HG03457 (cell line): ENCODE measurements at regions not wholly inside any gene's neighbourhood (a gene's known extent, or its start where the extent isn't known, plus 50 kb on each side); places are given as distances from the start of the nearest gene placed in this dataset.

ENCODE experiments used
- ATAC-seq: cut with Tn5 transposase; IDR thresholded peaks from one replicate; pipeline ENCODE4 v1.9.1; 2021; ENCODE audit warnings: moderate number of reproducible peaks; ENCODE audit not compliant: unreplicated experiment

DNA sequence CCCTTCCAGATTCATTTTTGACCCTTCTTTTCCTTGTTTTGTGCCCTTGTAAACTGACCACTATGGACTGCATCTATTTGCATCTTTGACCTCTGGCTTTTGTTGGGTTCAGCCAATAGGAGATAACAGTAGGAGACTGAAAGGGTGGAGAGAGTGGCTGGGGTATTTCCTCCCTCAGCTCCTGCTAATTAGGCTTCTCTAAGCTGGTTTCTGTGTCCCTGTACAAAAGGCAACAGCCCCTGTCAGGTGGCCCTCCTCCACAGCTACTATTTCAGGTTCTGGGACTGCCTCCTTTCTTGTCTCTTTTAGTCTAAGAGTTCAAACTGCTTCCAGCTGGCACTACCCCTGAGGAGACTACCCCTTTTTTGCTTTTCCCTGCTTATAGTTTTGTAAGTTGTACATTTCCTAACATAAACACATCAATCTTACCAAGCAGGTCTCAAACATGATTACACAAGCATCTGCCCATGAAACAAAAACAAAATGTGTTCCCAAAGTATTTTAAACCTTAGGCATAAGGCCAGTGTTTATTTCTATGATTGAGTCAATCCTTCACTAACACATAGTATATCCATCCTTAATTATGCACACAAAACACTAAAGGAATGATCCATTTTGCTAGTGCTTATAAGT is 262.0 kb upstream of the TRPM3 start:
- ATAC-seq = no peak

DNA sequence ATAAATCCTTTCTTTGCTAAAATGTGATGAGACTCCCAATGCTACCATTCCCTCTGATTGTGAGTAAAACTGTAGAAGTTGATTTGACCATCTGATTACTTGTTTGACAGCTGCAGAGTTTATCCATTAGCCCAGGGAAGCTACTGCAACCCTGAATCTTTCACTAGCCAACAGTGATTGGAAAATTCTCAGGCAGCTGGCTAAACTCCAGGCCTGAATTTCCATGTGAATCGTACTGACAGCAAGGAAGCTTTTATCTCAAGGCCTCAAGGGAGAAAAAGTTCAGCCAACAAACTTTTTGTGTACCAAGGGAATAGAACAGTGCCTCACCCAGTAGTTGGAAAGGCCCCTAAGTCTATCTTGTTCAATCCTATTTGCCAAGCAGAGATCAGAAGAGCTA is 246.7 kb upstream of the TRPM3 start:
- no peak for ATAC-seq

DNA sequence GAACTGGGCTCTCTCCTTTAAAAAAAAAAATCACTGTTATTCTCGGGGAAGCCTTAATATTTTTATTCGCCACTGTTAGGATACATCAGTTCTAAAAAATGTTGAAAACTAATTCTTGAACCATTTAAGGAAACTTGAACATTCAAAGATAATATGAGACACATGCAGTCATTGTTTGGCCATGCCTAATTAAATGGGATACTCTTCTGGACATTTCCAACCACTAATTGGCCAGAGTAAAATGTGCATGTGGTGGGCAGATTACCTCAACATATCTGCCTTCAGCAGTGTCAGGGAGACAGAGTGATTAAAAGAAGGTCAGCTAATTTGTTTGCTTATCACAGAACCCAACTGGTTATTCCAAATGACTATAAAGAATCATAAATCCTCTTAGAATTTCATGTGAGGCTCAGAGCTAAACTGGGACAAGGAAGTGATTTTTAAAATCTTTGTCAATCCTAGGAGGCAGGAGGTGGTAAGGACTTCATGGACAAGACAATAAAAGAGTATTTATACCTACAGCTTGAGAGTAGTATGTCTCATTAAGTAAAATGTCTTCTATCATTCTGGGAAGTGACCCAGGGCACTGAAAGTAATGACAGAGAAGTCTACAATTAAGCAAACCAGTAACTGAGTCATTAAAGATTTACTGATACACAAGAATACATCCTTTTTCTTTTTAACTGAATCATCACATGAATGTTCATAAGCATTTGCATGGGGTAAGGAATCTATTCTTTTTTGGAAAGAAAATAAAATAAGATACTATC is 242.9 kb upstream of the TRPM3 start:
- no peak for ATAC-seq

DNA sequence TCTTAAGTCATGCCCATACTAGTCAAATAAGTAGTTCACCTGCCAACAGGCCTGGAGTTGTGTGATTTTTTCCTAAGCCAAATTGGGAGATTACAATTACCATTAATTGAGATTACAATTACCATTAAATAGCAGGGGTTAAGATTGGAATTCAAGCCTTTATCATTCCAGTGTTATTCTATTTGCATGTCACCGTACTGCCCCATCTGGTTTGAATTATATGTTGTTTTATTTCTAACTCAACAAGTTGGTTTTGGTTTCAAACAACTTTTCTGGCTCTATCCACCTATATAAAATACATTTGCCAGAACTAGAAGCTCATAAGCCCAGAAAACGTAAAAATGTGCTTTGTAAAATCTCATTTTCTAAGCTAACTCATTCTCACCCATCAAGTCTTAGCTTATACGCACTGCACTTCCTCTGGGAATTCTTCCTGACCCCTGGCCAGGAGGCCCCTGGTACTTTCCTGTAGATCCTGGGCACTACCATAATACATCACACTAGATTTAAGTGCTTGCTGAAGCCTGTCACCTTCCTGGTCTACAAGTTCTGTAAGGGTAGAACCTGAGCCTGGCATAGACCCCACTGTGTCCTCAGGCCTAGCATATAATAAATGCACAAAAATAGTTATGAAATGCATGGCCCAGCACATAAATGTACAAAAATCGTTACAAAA is 242.0 kb upstream of the TRPM3 start:
- ATAC-seq = no peak

DNA sequence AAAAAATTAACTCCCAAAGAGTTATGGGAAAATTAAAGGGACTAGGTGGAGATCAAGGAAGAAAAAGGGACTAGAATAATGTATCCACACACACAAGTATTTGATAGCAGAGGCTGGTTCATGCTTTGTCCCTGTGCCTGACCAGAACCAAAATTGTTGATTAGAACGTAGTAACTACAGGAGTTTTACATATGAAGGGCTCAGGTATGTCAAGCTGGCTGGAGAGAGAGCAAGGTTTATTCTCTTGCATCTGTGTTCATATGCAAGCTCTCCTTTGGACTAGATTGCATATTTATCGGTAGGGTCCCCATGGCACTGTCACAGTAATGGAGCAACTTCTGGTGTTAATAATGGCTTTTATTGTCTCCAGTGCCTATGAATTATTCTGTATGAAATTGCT is 239.9 kb upstream of the TRPM3 start:
- no peak for ATAC-seq

DNA sequence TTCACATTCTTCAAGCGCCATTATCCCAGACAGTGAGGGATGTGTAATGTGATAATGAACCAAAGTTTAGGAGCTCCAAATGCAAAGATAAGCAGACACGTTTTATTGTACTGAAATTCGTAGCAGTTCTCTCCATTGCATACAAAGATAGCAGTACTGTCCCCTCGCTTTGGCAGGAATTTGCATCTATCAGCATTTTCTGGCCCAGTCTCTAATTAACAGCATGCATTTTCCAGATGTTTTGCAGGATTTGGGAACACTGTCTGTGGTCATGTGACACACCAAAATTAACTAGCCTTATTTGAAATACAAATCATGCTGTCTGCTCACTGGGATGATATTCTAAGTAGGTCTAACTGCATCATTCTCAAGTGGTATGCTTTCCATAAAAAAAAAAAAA is 235.9 kb upstream of the TRPM3 start:
- ATAC-seq = no peak

DNA sequence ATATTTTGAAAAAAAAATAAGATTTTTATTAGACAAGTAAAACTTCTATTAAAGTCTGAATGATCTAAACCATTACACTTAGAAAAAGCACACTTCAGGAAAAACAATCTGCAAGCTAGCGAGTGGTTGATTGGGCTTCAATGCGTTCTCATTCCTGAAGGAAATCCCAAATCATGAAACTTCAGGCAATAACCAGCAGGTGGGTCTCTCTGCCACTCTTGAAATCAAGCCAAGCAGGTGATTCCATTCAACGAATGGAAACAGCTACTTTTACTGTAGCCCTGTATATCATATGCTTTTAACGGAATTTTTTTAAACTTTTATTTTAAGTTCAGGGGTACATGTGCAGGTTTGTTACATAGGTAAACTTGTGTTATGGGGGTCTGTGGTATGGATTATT is 234.5 kb upstream of the TRPM3 start:
- no peak for ATAC-seq

DNA sequence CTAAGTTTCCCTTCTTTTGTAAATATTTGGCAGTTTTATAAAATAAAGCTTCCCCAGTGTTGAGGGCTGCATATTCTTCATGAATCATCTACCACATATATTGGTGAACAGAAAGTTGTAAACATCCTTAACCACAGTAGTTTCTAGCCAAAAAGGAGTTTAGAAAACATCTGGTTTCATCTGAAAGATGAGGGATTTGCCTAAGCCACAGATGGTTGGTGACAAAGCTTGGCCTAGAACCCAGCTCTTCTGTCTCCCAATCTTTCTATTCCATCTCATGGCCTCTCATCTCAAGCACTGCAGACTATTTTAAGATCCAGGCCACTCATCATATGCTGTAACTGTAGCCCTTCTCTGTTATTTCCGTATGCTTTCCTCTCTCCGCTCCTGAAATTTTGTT is 232.3 kb upstream of the TRPM3 start:
- no peak for ATAC-seq

DNA sequence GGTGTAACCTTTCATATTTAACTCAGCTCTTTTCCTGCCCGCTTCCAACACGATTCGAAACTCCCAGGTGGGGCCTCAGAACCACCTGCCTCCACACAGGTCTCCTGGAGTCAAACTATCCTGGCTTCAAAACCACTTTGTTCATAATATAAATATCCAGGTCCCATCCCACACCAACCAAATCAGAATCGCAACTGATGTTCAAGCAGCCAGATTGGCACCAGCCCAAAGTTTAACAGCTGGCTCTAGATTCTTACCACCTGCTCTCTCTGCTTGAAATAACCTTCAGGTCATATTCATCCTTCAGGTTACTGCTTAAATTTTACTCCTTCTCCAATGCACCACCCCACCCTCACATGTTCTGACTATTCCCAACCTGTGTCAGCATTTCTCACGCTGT is 231.4 kb upstream of the TRPM3 start:
- no peak for ATAC-seq

DNA sequence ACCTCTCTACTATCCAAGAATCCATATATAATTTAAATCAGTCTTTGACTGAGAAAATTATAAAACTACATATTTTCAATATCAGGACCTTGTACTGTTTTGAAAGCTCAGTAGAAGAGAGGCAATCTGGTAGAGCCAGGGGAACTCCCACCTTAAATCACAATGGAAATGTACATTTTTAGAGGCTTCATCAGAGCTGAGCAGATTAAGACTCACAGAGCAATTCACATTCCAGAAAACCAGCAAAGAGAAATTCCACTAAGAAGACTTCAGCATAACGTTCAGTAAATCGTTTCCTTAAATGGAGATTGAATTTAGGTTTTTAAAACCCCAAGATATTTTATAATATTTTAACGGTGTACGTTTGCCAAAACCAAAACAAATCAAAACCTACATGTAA is 227.8 kb upstream of the TRPM3 start:
- ATAC-seq = no peak

DNA sequence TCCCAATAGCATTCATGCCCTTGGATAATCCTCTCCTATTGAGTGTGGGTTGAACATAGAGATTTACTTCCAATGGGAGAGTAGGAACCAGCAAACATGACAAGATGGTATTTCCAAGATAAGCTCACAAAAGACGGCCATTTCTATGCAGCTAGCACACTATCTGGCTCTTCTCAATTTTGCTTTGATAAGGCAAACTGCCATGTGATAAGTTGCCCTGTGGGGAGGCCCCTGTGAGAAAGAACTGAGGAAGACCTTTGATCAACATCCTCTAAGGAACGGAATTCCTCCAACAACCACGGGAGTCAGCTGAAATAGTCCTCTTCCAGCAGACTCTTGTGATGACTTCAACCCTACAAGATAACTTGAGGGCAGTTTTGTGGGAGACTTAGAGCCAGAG is 211.9 kb upstream of the TRPM3 start:
- ATAC-seq = no peak

DNA sequence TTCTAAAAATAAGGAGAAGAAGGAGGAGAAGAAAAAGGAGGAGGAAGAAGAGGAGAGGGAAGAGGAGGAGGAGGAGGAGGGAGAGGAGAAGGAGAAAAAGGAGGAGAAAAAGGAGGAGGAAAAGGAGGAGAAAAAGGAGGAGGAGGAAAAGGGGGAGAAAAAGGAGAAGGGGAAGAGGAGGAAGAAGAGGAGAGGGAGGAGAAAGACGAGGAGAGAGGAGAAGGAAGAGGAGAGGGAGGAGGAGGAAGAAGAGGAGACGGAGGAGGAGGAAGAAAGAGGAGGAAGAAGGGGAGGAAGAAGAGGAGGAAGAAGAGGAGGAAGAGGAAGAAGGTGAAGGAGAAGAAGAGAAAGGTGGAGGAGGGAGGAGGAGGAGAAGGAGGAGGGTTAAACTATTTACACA is 210.2 kb upstream of the TRPM3 start:
- ATAC-seq = no peak

DNA sequence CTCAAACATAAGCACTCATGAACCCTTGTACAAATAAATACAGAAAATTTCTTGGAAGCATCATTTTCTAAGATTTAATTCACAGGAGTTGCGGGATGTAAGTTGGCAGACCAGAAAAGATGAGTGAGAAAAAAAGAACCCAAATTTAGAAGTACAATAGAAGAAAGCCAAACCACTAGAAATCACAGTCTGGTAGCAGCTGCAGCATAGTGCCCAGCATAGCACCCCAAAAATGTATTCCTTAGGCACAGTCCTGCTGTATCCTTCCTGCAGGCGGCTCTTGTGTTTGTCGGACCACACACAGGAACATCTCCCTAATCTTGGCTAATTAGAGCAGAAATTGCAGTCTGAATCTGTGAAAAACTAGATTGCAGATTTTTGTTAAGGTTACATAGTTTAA is 208.5 kb upstream of the TRPM3 start:
- ATAC-seq = no peak

DNA sequence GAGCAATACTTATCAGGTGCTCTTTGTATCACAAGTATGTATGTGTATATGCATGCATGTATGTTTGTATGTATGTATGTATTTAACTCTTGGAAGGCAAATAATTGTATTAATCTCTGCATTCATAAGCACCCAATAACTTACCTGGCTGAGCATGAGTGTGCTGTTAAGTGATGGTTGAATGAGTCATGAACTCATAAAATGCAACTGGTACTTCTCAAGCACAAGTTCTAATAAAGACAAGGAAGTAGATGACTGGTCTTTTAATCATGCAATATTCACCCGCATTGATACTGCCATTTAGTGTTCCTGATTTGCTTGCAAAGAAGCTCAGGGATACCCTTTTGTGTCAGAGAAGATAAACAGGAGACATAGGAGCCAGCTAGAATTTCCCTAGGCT is 204.9 kb upstream of the TRPM3 start:
- ATAC-seq = no peak

DNA sequence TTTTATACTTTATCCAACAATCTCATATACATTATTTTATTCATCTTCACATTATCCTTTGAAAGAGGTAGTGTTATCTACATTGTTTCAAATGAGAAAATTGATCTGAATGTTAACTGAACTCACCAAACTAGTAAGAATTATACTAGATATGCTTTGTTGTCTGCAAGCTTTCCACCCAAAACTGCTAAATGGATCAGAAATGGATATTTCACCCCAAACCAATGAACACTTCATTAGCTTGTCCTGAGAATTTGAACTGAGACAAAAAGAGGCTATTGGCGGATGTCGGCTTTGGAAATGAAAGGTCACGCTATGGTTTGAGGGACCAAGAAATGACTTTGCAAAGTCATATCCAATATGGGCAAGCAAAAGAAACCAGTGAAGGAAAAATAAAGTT is 201.9 kb upstream of the TRPM3 start:
- ATAC-seq = no peak

DNA sequence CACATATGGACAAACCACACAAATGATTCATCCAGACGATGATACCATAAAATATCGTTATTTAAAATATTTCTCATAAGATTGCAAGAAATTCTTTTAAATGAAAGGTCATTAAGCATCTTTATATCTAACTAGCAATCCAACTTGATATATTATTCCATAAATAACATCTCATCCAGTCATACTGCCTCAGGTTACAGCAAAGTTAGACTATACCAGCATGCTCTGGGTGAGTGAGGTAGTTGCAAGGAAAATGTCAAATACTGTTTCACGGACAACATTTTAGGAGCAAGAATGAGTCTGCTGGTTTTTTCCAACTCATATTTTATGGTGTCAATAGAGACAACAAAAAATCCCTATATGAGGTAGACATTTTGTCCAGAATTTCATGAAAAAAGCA is 200.9 kb upstream of the TRPM3 start:
- no peak for ATAC-seq

DNA sequence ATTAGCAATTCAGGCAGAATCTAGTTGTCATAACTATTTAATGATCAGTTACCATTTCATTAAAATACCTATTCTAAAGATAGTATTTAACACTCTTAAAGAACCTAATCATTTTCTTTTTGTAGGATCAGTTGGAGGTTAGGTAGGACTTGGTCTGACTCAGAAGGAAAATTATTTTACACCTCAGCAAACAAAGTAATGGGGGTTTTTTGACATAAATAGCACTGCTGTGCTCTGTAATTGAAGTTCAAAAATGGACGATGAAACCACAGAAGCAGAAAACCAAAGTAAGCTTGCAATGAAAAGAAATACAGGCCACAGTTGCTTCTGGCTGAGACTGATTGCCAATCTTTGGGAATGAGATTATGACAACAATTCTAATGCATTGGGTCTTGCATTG is 187.0 kb upstream of the TRPM3 start:
- ATAC-seq = peak; percentile 43

DNA sequence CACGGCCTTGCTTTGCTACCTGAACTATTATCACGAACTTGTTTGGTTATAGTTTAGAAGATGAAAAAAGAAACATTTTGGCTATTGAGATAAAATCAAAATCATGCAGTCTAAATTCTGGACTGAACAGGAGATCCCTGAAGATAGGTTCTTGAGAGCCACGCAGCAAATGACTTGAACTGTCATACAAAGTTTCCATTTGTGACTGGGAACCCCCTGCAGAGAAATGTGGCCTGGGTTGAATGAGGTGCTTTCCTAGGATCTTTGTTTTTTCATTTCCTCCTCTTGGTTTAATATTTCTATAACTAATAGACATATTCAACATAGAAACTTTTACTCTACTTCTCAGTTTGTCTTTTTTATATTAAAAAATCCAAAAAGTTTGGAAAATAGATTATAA is 184.7 kb upstream of the TRPM3 start:
- ATAC-seq = peak; percentile 74

DNA sequence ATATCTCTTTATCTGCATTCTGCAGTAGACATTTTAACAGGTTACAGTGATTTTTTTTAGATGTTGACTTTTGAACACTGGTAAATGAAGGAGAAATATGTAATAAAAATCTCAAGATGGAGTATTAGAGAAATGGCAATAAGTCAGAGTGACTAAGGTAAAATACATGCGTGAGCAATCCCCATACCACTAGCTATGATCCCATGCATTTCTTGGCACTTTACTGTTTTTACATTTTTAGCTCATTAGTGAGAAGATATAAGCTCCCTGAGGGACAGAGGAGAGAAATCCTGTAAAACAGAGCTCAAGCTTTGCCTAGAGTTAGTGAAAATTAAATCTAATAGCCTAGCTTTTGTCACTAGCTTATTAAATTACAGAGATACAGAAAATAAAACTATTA is 181.9 kb upstream of the TRPM3 start:
- no peak for ATAC-seq

DNA sequence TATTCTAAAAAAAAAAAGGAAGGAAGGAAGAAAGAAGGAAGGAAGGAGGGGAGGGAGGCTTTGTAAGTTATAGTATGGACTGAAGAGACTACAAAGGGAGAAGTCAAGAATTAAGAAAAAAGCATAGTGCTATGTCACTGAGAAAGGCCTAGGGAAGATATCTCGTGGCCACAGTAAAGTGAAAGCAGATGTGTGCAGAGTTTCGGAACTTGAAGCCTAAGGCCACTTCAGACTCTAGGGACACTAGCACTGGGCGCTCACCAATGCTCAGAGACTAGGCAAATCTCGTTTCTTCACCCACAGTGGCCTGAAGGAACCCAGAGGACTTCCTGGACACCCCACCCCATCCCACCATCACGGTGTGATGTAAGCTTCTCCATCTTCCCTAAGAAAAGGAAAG is 181.4 kb upstream of the TRPM3 start:
- ATAC-seq = no peak

DNA sequence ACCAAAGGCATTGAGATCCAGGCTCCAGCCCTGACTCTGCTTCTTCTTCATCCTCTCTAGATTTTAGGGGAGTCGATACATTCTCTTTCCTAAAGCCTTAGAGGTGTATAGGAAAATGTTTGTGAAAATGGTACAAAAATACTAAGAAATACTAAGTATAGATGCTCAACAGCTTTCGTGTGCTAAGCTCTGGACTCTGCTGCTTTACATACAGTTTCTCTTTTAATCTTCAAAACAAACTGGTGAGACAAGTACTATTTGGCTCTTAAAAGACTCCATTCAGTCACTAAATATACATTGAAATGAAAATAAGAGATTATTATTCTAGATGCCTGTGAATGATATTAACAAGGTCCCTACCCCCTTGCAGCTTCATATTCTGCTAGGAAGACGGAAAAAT is 174.5 kb upstream of the TRPM3 start:
- ATAC-seq = no peak

DNA sequence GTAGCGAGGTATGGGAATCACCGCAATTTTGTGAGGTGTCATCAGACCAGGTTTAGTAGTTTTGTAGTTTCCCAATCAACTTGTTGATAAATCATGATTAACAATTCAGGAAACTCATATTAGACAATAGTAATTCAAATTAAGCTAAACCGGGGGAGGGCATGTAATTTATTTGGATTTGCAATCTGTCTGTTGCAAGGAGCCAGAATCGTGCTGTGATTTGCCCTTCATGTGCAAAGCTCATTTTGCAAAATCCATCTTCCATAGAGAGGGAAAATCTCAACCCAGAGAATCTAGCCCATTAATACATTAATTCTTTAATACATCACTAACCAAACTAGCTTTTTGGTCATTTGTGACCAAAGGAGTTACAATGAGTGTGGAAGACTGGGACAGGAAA is 164.7 kb upstream of the TRPM3 start:
- no peak for ATAC-seq
